GM10847 (cell line): ENCODE measurements at regions not wholly inside any gene's neighbourhood (a gene's known extent, or its start where the extent isn't known, plus 50 kb on each side); places are given as distances from the start of the nearest gene placed in this dataset.

Source experiments
- POLR2A ChIP-seq: IDR thresholded peaks from 2 replicates; pipeline ENCODE4 v1.6.1; 2011; ENCODE audit not compliant: insufficient read length; ENCODE audit errors: extremely low read depth

- TF ChIP-seq POLR2A: no peak
Measured at GRCh38 chr6:14972379-14973067, 273.3 kb upstream of the JARID2 start.

GRCh38 chr6:14974372-14974771 lies 271.5 kb upstream of the JARID2 start:
- TF ChIP-seq POLR2A: no peak

GRCh38 chr6:14974792-14975470 lies 270.9 kb upstream of the JARID2 start:
- no peak for TF ChIP-seq POLR2A

- no peak for TF ChIP-seq POLR2A
Measured at GRCh38 chr6:14975471-14975817, 270.4 kb upstream of the JARID2 start.

GRCh38 chr6:14977747-14978382 lies 268.0 kb upstream of the JARID2 start:
- TF ChIP-seq POLR2A: no peak

- TF ChIP-seq POLR2A: no peak
Measured at GRCh38 chr6:14981960-14982359, 263.9 kb upstream of the JARID2 start.

- TF ChIP-seq POLR2A: no peak
Measured at GRCh38 chr6:14983599-14984518, 262.0 kb upstream of the JARID2 start.

- TF ChIP-seq POLR2A: no peak
Measured at GRCh38 chr6:14984519-14984853, 261.4 kb upstream of the JARID2 start.

GRCh38 chr6:14985366-14985765 lies 260.5 kb upstream of the JARID2 start:
- no peak for TF ChIP-seq POLR2A

GRCh38 chr6:14986370-14986769 lies 259.5 kb upstream of the JARID2 start:
- TF ChIP-seq POLR2A: no peak

GRCh38 chr6:14987490-14987889 lies 258.4 kb upstream of the JARID2 start:
- TF ChIP-seq POLR2A: no peak

GRCh38 chr6:14992382-14992781 lies 253.5 kb upstream of the JARID2 start:
- no peak for TF ChIP-seq POLR2A

GRCh38 chr6:14995208-14995607 lies 250.7 kb upstream of the JARID2 start:
- TF ChIP-seq POLR2A: no peak

GRCh38 chr6:14995966-14996602 lies 249.8 kb upstream of the JARID2 start:
- TF ChIP-seq POLR2A: no peak

- no peak for TF ChIP-seq POLR2A
Measured at GRCh38 chr6:14996892-14997291, 249.0 kb upstream of the JARID2 start.
